Large intestine (tissue), 3 donors: ENCODE measurements at regions not wholly inside any gene's neighbourhood (a gene's known extent, or its start where the extent isn't known, plus 50 kb on each side); places are given as distances from the start of the nearest gene placed in this dataset.

ENCODE experiments used
- DNase-seq, 2 donors: peaks; one replicate each; pipeline versions ENCODE4 v3.0.0 to v3.0.0-alpha.2; 2013
- H3K27ac ChIP-seq: one replicate; pipeline ENCODE4 v1.5.1; 2013; ENCODE audit warnings: low read length
- H3K27me3 ChIP-seq: 2 replicates; pipeline ENCODE4 v1.6.1; 2013; ENCODE audit warnings: low read length; ENCODE audit not compliant: control insufficient read depth, insufficient read depth
- H3K36me3 ChIP-seq: 2 replicates; pipeline ENCODE4 v1.6.1; 2013; ENCODE audit warnings: low read length; ENCODE audit not compliant: control insufficient read depth, insufficient read depth
- H3K4me1 ChIP-seq: one replicate; pipeline ENCODE4 v1.6.1; 2013; ENCODE audit warnings: low read length; ENCODE audit not compliant: control insufficient read depth, insufficient read depth
- H3K4me3 ChIP-seq: one replicate; pipeline ENCODE4 v1.5.1; 2013; ENCODE audit warnings: low read length
- H3K9me3 ChIP-seq: one replicate; pipeline ENCODE4 v1.6.1; 2013; ENCODE audit warnings: mild to moderate bottlenecking, low read depth, low read length, moderate library complexity; ENCODE audit not compliant: control insufficient read depth
- WGBS: methylation state at CpG from one replicate; pipeline ENCODE4 v1.1.5; 2013; ENCODE audit warnings: low lambda C conversion rate; ENCODE audit not compliant: insufficient coverage; 5-methylcytosine and 5-hydroxymethylcytosine counted together

DNA sequence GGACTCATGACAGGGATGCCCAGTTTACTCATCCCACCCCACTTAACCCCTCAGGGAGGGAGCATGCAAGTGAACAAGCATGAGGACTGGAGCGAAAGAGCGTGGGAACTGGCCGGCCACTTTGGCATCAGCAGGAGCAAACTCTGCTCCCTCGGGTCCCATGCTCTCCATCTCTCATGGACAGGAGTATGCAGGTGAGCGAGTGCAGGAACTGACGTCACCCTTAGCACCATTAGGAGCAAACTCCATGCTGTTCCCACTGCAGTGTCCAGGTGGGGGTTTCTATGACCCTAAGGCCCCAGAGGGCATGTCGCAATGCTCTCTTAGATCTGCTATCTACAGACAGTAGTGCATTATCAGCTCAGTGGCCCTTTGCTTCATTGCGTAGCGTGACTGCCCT, 821.8 kb upstream of the LRFN5 start:
- Histone ChIP-seq H3K9me3 (no peaks in the 10 kb centered on the region), H3K27me3 (no peaks in the 10 kb centered on the region), H3K36me3 (no peaks in the 10 kb centered on the region), H3K4me3 (no peak overlapping the region), H3K4me1 (no peaks in the 10 kb centered on the region), H3K27ac (no peak overlapping the region)
- no peak for DNase-seq
- WGBS: no CpG with 5 or more reads among the region's 9 CpGs

DNA sequence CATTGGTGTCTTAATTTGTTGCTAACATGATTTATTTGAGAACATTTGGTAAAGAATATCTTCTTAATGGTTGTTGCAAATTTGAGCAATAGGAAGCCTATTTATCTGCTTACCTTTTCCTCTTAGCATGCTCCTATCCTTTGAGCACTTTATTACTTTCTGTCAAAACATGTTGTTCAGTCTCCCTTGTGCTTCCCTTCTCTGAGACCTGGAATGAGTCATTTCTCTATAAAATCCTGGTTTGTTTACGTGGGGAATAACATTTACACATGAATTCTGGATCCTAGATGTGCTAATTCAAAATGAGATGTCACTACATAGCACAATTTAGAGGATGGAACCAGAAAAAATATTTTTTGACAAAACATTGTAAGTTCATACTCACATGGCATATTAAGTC, 844.0 kb upstream of the LRFN5 start:
- no peak overlapping the region for H3K27ac ChIP-seq
- no peaks in the 10 kb centered on the region for H3K4me1 ChIP-seq
- no peaks in the 10 kb centered on the region for H3K36me3 ChIP-seq
- H3K9me3 ChIP-seq: no peaks in the 10 kb centered on the region
- no peak for DNase-seq
- WGBS: no CpG with 5 or more reads among the region's 1 CpG
- H3K27me3 ChIP-seq: no peaks in the 10 kb centered on the region
- H3K4me3 ChIP-seq: no peak overlapping the region

DNA sequence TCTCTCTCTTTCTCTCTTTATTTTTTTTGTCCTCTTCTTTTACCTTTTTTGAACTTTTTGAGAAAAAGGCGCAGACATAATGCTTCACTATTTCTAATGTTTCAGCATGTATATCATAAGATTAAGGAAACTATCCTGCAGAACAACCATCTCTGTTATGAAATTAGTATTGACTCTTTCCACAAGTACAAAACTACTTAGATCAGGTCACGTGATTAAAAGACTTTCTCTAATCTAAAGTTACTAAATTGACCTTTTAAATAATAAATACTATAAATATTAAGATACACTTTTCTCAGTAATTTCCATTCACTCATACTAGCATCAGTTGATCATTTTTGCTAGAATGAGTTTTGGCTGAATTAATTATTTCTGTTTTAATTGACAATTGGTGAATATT, 844.5 kb upstream of the LRFN5 start:
- Histone ChIP-seq H3K4me1 (no peaks in the 10 kb centered on the region), H3K27ac (no peak overlapping the region), H3K27me3 (no peaks in the 10 kb centered on the region), H3K36me3 (no peaks in the 10 kb centered on the region), H3K9me3 (no peaks in the 10 kb centered on the region), H3K4me3 (no peak overlapping the region)
- 86% methylated on average over 2 of the region's 2 CpGs for WGBS
- no peak for DNase-seq

DNA sequence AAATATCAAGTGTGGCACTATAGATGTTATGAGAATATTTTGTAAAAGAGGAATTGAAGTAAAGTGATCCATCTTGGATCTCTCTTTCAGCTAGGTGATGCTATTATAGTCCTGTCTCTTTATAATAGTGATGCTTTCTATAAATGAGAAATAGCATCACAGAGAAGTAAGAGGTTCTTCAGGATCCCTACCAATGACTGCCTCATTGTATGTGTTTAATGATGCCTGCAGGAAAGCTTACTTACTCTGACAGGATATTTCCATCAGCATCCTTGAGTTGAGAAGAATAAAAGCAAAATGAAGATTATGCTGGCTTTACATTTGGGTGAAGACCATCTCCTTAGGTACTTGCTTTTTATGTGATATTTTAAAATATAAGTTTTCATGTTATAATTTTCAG, 846.0 kb upstream of the LRFN5 start:
- Histone ChIP-seq H3K4me1 (no peaks in the 10 kb centered on the region), H3K36me3 (no peaks in the 10 kb centered on the region), H3K27ac (no peak overlapping the region), H3K4me3 (no peak overlapping the region), H3K9me3 (no peaks in the 10 kb centered on the region), H3K27me3 (no peaks in the 10 kb centered on the region)
- DNase-seq: no peak

DNA sequence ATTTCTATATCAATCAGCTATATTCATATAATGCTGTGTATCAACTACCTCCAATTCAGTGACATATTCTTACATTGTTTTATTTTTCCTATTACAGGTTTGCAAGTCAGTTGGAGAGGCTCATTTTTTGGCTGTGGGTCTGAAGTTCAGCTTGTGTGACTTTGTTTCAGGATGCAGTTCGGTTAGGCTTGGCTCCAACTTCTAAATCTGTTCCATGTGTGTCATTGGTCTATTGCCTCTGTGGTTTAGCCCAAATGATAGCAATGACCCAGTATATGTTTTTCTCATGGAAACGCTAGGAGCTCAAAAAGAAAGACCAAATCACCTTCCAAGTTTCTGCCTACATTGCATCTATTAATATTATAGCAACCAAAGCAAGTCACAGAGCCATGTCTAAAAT, 848.6 kb upstream of the LRFN5 start:
- no peaks in the 10 kb centered on the region for H3K27me3 ChIP-seq
- no peak for DNase-seq
- H3K27ac ChIP-seq: no peak overlapping the region
- H3K9me3 ChIP-seq: peaks cover 2% of the 10 kb centered on the region
- H3K4me3 ChIP-seq: no peak overlapping the region
- no peaks in the 10 kb centered on the region for H3K36me3 ChIP-seq
- no peaks in the 10 kb centered on the region for H3K4me1 ChIP-seq
- no CpG with 5 or more reads among the region's 2 CpGs for WGBS

DNA sequence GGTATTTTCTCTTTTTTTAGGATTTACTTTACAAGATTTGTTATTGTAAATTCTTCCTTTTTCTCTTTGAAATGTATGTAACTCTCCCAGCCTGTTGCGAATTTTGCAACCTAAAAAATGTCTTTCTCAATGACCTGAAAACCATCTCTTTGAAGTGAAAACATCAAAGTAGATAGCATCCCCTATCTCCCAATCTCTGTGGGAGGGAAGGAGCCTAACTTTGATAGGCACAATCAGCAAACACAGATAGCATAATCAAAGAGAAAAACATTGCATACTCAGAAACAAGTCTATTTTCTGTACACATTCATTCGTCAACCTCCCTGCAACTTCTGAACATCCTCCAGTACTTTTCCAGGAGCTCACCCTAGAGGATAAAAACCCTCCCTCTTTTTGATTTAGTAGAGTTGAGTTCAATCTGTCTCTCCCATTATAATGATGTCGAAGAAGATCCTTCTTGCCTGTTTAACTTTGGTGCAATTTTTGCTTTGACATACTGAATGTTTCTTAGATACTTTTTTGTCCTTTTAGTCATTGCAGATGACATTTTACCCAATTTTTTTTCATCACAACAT, 849.2 kb upstream of the LRFN5 start:
- Histone ChIP-seq H3K4me1 (no peaks in the 10 kb centered on the region), H3K27me3 (no peaks in the 10 kb centered on the region), H3K27ac (no peak overlapping the region), H3K4me3 (no peak overlapping the region), H3K9me3 (peaks cover 2% of the 10 kb centered on the region), H3K36me3 (no peaks in the 10 kb centered on the region)
- no peak for DNase-seq
- 58% methylated on average over 3 of the region's 3 CpGs for WGBS

DNA sequence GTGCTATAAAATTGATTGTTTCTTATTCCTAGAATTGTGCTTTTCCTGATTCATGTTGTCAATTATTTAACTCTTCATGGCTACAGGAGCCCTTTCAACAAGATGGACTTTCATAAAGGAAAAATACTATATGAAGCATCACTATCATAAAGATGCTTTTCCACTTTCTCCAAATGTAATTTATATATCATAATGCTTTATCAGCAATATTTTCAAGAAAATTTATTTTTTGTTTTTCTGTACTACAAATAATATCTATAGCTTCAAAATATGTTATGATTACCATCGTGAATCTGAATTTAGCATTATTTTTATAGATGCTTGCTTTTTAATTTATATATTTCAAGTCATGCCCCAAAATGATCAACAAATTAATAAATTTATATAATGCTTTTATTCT, 873.5 kb upstream of the LRFN5 start:
- H3K36me3 ChIP-seq: no peaks in the 10 kb centered on the region
- H3K27ac ChIP-seq: no peak overlapping the region
- no peaks in the 10 kb centered on the region for H3K27me3 ChIP-seq
- no peaks in the 10 kb centered on the region for H3K4me1 ChIP-seq
- no peaks in the 10 kb centered on the region for H3K9me3 ChIP-seq
- H3K4me3 ChIP-seq: no peak overlapping the region
- no peak for DNase-seq
- 100% methylated on average over 1 of the region's 1 CpG for WGBS

DNA sequence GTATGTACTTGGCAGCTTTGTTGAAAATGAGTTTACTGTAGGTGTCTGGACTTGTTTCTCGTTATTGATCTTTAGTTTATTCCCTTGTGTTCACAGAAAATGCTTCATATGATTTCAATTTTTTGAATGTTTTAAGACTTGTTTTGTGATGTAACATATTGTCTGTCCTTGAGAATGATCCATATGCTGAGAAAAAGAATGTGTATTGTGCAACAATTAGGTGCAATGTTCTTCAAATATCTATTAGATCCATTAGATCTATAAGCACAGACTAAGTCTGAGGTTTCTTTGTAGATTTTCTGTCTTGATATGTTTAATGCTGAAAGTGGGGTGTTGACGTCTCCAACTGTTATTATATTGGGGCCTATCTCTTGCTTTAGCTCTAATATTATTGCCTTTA, 879.6 kb upstream of the LRFN5 start:
- Histone ChIP-seq H3K4me3 (no peak overlapping the region), H3K36me3 (no peaks in the 10 kb centered on the region), H3K27ac (no peak overlapping the region), H3K9me3 (peaks cover 3% of the 10 kb centered on the region), H3K4me1 (no peaks in the 10 kb centered on the region), H3K27me3 (no peaks in the 10 kb centered on the region)
- 83% methylated on average over 2 of the region's 2 CpGs for WGBS
- DNase-seq: no peak

- Histone ChIP-seq H3K4me3 (no peak overlapping the region), H3K27me3 (no peaks in the 10 kb centered on the region), H3K4me1 (no peaks in the 10 kb centered on the region), H3K27ac (no peak overlapping the region), H3K36me3 (no peaks in the 10 kb centered on the region), H3K9me3 (peaks cover 3% of the 10 kb centered on the region)
- no peak for DNase-seq
- WGBS: no CpG with 5 or more reads among the region's 5 CpGs
Measured at GRCh38 chr14:40713387-40713786, 893.3 kb upstream of the LRFN5 start.

GRCh38 chr14:40697231-40697630, 909.4 kb upstream of the LRFN5 start:
- DNase-seq: no peak
- WGBS: no CpG with 5 or more reads among the region's 1 CpG

GRCh38 chr14:40694023-40694422, 912.7 kb upstream of the LRFN5 start:
- Histone ChIP-seq H3K4me1 (no peaks in the 10 kb centered on the region), H3K27me3 (no peaks in the 10 kb centered on the region), H3K36me3 (no peaks in the 10 kb centered on the region), H3K27ac (no peak overlapping the region), H3K9me3 (no peaks in the 10 kb centered on the region), H3K4me3 (no peak overlapping the region)
- no CpG with 5 or more reads among the region's 3 CpGs for WGBS
- DNase-seq: no peak

More at GRCh38 chr14:40697231-40697630, 909.4 kb upstream of the LRFN5 start:
- Histone ChIP-seq H3K9me3 (no peaks in the 10 kb centered on the region), H3K27me3 (no peaks in the 10 kb centered on the region), H3K4me1 (no peaks in the 10 kb centered on the region), H3K27ac (no peak overlapping the region), H3K4me3 (no peak overlapping the region), H3K36me3 (no peaks in the 10 kb centered on the region)
